Superior temporal gyrus (tissue), 1 donor: ENCODE measurements at regions not wholly inside any gene's neighbourhood (a gene's known extent, or its start where the extent isn't known, plus 50 kb on each side); places are given as distances from the start of the nearest gene placed in this dataset.
"Not testable (repeated sequence)": the region's sequence is repeated elsewhere in the genome, so short reads cannot be mapped to it uniquely, and the experiment has no call there.

ENCODE experiments used
- DNase-seq: peaks from one replicate; pipeline ENCODE4 v3.0.0-alpha.2; 2016; ENCODE audit errors: extremely low spot score

GRCh38 chr10:30170814-30171213 is 111.4 kb upstream of the JCAD start:
- DNase-seq: no peak

- no peak for DNase-seq
Observed at GRCh38 chr10:30170146-30170545, 110.8 kb upstream of the JCAD start.

- DNase-seq: no peak
Observed at GRCh38 chr10:30169342-30169741, 110.0 kb upstream of the JCAD start.

GRCh38 chr10:30166929-30167328 is 107.5 kb upstream of the JCAD start:
- DNase-seq: no peak

- not testable (repeated sequence) for DNase-seq
Observed at GRCh38 chr10:30163410-30163809, 104.0 kb upstream of the JCAD start.

- DNase-seq: not testable (repeated sequence)
Observed at GRCh38 chr10:30162796-30163195, 103.4 kb upstream of the JCAD start.

- DNase-seq: no peak
Observed at GRCh38 chr10:30160271-30160982, 101.0 kb upstream of the JCAD start.

DNA sequence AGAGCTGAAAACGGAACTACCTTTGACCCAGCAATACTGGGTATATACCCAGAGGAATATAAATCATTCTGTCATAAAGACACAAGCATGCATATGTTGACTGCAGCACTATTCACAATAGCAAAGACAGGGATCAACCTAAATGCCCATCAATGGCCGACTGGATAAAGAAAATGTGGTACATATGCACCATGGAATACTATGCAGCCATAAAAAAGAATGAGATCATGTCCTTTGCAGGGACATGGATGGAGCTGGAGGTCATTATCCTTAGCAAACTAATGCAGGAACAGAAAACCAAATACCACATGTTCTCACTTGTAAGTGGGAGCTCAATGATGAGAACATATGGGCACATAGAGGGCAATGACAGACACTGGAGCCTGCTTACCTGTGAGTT is 100.2 kb upstream of the JCAD start:
- not testable (repeated sequence) for DNase-seq

GRCh38 chr10:30158325-30158960 is 99.1 kb upstream of the JCAD start:
- no peak for DNase-seq

GRCh38 chr10:30155401-30155800 is 96.0 kb upstream of the JCAD start:
- no peak for DNase-seq

DNA sequence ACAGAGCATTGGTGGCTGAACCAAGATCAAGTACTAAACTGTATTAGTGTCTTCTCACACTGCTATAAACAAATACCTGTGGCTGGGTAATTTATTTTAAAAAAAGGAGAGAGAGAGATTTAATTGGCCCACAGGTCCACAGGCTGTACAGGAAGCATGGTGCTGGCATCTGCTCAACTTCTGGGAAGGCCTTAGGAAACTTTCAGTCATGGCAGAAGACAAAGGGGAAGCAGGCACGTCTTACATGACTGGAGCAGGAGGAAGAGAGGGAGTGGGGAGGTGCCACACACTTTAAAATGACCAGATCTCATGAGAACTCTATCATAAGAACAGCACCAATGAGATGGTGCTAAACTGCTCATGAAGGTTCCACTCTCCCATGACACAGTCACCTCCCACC is 95.2 kb upstream of the JCAD start:
- no peak for DNase-seq

DNA sequence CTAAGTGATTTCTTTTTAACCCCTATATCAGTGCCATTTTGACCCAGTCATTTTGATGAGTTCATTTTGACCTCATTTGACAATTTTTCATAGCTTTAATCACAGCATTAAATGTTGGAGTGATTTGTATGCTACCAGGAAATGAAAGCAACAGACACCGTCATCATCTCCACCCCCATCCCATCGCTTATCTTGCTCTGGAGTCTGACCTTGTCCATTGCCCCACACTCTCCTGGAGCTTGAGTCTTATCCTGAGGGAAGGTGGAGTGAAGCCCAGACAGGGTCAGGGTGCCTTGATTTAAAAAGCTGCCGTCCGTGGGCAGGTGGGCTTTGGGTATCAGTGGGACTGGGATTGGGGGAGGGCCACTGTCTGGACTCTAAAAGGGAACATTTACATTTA is 94.7 kb upstream of the JCAD start:
- no peak for DNase-seq

DNA sequence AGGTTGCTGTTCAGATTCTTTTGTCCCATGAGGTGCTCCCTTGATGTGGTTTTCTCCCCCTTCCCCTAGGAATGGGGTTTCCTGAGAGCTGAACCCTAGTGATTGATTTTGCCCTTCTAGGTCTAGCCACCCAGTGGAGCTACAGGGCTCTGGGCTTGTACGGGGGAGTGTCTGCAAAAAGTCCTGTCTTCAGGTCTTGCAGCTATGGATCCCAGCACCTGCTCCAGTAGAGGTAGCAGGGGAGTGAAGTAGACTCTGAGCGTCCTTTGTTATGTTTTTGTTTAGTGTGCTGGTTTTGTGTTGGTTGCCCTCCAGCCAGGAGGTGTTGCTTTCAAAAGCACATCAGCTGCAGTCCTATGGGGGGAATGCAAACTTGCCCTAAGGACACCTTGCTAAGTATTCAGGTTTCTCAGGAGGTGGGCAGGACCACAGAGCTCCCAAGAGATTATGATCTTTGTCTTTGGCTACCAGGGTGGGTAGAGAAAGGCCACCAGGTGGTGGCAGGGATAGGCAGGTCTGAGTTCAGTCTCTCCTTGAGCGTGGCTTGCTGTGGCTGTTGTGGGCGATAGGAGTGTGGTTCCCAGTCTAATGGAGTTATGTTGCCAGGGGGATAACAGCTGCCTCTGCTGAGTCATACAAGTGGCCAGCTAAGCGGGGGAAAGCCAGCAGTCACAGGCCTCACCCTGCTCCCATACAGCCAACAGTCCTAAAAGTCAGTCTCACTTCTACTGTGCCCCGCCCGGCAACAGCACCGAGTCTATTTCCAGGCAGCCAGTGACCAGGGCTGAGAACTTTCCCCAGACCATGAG is 92.4 kb upstream of the JCAD start:
- DNase-seq: no peak

DNA sequence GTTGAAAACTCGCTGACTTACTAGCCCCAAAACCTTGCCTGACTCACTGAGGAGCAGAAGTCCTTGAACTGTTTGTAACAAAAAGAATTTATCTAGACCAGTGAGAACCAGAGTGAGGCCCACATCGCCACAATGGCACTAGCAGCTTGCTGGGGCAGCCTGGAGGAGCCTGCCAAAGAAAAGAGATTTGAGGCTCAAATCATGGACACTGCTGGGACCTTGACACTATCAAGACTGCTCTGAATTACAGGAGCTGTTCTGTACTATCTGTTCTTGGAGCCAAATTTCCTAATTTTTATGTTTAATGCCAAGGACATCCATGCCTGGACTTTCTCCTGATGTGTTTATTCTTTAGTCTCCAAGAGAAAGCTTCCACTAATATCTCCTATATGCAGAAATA is 82.0 kb upstream of the JCAD start:
- DNase-seq: no peak

DNA sequence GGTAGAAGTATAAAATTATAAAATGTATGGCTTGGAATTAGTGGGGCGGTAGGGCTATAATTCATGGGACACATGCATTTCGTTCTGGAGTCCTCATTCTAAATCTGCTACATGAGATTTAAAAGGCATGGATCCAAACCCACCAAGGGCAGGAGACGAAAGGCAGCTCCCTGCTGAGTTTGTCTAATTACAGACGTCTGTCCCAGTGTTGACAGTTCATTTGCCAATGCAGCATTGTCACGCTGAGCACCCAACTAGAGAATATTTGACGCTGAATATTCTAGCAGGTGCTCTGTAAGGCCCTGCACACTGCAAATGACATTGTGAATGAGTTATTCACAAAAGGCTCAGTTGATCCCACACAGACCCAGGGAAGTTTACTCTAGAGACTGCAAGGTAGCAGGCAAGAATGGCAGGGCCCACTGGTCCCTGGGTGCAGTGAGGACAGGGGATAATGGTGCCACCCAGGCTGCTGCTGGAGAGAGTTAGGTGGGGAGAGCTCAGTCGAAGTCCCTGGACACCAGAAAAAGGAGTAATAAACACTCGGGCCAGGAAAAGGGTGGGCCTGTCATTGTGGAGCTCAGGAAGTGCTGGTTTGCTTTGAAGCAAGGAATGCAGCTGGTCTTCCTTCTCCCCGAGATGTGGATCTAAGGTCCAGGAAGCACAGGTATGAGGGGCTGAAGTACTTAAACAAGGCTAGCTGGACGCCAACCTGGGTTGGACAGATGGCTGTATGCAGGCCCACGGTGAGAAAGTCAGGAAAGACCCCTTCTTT is 75.0 kb upstream of the JCAD start:
- no peak for DNase-seq

DNA sequence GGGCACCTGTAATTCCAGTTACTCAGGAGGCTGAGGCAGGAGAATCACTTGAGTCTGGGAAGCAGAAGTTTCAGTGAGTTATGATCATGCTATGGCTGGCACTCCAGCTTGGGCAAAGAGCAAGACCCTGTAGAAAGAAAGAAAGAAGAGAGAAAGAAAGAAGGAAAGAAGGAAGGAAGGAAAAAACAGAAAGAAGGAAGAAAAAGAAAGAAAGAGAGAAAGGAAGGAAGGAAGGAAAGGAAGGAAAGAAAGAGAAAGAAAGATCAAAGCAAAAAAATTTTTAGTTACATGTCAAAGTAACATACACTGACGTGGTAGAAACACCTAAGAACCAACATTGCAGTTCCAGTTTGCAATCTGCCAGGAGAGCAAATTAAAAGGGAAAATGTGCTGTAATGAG is 73.8 kb upstream of the JCAD start:
- DNase-seq: no peak

GRCh38 chr10:30131369-30131768 is 72.0 kb upstream of the JCAD start:
- not testable (repeated sequence) for DNase-seq

DNA sequence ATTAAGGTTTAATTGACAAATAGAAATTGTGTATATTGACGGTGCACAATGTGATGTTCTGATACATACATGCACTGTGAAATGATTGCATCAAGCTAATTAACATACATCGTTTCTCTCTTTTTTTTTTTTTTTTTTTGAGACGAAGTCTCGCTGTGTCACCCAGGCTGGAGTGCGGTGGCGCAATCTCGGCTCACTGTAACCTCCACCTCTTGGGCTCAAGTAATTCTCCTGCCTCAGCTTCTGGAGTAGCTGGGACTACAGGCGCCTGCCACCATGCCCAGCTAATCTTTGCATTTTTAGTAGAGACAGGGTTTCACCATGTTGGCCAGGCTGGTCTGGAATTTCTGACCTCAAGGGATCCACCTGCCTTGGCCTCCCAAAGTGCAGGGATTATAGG is 69.9 kb upstream of the JCAD start:
- not testable (repeated sequence) for DNase-seq

GRCh38 chr10:30127120-30127541 is 67.7 kb upstream of the JCAD start:
- DNase-seq: no peak

- DNase-seq: no peak
Observed at GRCh38 chr10:30125496-30125895, 66.1 kb upstream of the JCAD start.

GRCh38 chr10:30124704-30125103 is 65.3 kb upstream of the JCAD start:
- no peak for DNase-seq

DNA sequence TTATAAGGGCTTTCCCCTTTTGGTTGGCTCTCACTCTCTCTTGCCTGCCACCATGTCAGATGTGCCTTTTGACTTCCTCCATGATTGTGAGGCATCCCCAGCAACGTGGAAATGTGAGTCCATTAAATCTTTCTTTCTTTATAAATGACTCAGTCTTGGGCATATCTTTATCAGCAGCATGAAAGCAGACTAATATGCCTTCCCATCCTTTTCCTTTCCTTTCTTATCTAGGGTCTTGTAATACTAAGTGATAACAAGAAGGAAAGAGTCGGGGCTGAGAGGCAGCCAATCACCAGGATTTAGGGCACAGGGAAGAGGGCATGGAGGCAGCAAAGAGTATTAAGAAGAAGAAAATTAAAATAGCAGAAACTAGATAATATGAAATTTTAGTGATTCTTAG is 62.0 kb upstream of the JCAD start:
- no peak for DNase-seq
